Loucy (cell line): ENCODE measurements at regions not wholly inside any gene's neighbourhood (a gene's known extent, or its start where the extent isn't known, plus 50 kb on each side); places are given as distances from the start of the nearest gene placed in this dataset.

Experiments used
- EZH2phosphoT487 ChIP-seq: fragments of 200-600 bp; IDR thresholded peaks from 2 replicates; pipeline ENCODE4 v1.6.1; 2018; ENCODE audit warnings: antibody characterized with exemption, mild to moderate bottlenecking, moderate library complexity, borderline replicate concordance
- TF ChIP-seq, protein P1 (sequence below): fragments of 200-600 bp; sonication (generic); conservative IDR thresholded peaks from 2 replicates; pipeline ENCODE4 v1.5.1; 2014; ENCODE audit warnings: mild to moderate bottlenecking, antibody characterized with exemption, low read length

DNA sequence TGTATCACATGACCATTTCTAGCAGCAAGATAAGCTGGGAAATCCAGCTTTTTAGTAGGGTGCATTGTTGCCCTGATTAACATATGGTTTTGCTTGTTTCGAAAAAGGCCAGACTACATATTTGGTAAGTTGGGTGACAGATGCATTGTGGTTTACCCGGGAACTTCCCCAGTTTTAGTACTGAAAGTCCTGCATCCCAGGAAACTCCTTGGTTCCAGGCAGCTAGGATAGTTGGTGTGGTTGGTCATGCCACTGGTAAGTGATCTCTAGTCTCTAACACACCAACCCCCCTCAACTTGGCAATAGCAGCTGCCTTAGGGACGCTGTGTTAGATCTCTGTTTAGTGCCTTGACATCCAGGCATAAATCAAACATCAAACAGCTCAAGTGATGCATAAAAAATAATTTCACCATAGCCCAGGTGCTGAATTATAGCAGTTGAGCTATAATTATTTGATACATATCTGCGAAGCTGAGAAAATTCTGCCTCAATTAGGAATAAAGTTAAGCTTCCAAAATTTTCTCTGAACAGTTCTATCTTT is 216.5 kb downstream of the TFAP2C start:
- TF ChIP-seq, protein P1, sequence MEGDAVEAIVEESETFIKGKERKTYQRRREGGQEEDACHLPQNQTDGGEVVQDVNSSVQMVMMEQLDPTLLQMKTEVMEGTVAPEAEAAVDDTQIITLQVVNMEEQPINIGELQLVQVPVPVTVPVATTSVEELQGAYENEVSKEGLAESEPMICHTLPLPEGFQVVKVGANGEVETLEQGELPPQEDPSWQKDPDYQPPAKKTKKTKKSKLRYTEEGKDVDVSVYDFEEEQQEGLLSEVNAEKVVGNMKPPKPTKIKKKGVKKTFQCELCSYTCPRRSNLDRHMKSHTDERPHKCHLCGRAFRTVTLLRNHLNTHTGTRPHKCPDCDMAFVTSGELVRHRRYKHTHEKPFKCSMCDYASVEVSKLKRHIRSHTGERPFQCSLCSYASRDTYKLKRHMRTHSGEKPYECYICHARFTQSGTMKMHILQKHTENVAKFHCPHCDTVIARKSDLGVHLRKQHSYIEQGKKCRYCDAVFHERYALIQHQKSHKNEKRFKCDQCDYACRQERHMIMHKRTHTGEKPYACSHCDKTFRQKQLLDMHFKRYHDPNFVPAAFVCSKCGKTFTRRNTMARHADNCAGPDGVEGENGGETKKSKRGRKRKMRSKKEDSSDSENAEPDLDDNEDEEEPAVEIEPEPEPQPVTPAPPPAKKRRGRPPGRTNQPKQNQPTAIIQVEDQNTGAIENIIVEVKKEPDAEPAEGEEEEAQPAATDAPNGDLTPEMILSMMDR: no peak
- TF ChIP-seq EZH2phosphoT487: no peak
